Testis (tissue), 2 donors: ENCODE measurements at regions not wholly inside any gene's neighbourhood (a gene's known extent, or its start where the extent isn't known, plus 50 kb on each side); places are given as distances from the start of the nearest gene placed in this dataset.

Experiments used
- DNase-seq: peaks from one replicate; pipeline ENCODE4 v3.0.0-alpha.2; 2019
- H3K27ac ChIP-seq, 2 donors: fragments of 200-600 bp; sonication (generic); one replicate each; pipeline ENCODE4 v1.5.1; 2019
- H3K27me3 ChIP-seq: fragments of 200-600 bp; sonication (generic); one replicate; pipeline ENCODE4 v1.5.1; 2019
- H3K36me3 ChIP-seq: fragments of 200-600 bp; sonication (generic); one replicate; pipeline ENCODE4 v1.5.1; 2017; ENCODE audit warnings: low read depth; ENCODE audit errors: missing control alignments
- H3K4me1 ChIP-seq: fragments of 200-600 bp; sonication (generic); one replicate; pipeline ENCODE4 v1.5.1; 2019
- H3K4me3 ChIP-seq, 2 donors: fragments of 200-600 bp; sonication (generic); one replicate each; pipeline ENCODE4 v1.5.1; 2017 to 2019
- H3K9me3 ChIP-seq: fragments of 200-600 bp; sonication (generic); one replicate; pipeline ENCODE4 v1.5.1; 2017
- POLR2A ChIP-seq: fragments of 450-650 bp; IDR thresholded peaks from one replicate; pipeline ENCODE4 v1.6.1; 2017; ENCODE audit warnings: antibody characterized with exemption, mild to moderate bottlenecking, moderate library complexity
- WGBS, 2 donors: methylation state at CpG; one replicate each; pipeline ENCODE4 v1.1.5; 2018; 5-methylcytosine and 5-hydroxymethylcytosine counted together
- intact Hi-C: fragments of 100-400 bp; cut with DNase I; formaldehyde crosslinking; loops from one replicate; pipeline ENCODE4 v1.15.1; 2023; ENCODE audit warnings: low total_unique reads
- TF ChIP-seq, protein P1 (sequence below), 3 experiments: fragments of 450-650 bp in 2 of 3; fragments of 200-600 bp in 1 of 3; sonication (generic) in 1 of 3; IDR thresholded peaks; one replicate each; pipeline ENCODE4 v1.5.1; 2016 to 2019; ENCODE audit warnings: antibody characterized with exemption in 3 of 3, mild to moderate bottlenecking in 2 of 3, moderate library complexity in 1 of 3

DNA sequence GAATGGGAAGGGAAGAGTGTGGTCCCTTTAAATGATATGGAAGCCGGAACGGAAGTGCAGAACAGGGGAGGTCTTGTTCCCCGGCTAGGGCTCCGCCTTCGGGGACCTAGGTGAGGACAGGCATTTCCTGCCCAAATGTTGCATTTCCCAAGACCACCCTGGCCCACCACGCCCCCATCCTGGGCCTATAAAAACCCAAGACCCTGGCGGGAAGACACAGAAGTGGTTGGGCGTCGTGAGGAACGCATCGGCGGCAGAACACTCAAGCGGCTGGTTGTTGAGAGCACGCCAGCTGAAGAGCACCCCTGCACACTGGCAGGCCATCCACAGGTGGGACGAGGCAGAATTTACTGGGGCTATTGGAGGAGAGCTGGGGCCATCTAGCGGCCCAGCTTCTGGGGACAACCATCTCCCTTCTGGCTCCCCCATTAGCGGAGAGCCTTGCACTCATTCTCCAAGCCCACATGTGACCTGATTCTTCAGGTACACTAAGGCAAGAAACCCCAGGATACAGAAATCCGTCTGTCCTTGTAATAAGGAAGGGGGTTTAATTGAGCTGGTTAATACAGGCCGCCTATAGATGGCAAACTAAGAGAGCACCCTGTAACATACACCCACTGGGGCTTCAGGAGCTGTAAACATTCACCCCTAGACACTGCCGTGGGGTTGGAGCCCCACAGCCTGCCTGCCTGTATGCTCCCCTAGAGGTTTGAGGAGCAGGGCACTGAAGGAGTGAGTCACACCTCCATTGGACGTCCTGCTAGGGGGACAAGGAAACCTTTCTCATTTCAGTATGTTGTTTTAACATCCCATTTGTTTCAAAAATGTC is 1327.9 kb downstream of the BRINP3 start:
- Histone ChIP-seq H3K36me3 (no peaks in the 10 kb centered on the region), H3K9me3 (no peaks in the 10 kb centered on the region), H3K4me3 (peak overlapping the region; percentile 43 to 46), H3K27me3 (no peaks in the 10 kb centered on the region), H3K4me1 (no peaks in the 10 kb centered on the region), H3K27ac (no peak overlapping the region)
- TF ChIP-seq POLR2A = no peak
- TF ChIP-seq, protein P1, sequence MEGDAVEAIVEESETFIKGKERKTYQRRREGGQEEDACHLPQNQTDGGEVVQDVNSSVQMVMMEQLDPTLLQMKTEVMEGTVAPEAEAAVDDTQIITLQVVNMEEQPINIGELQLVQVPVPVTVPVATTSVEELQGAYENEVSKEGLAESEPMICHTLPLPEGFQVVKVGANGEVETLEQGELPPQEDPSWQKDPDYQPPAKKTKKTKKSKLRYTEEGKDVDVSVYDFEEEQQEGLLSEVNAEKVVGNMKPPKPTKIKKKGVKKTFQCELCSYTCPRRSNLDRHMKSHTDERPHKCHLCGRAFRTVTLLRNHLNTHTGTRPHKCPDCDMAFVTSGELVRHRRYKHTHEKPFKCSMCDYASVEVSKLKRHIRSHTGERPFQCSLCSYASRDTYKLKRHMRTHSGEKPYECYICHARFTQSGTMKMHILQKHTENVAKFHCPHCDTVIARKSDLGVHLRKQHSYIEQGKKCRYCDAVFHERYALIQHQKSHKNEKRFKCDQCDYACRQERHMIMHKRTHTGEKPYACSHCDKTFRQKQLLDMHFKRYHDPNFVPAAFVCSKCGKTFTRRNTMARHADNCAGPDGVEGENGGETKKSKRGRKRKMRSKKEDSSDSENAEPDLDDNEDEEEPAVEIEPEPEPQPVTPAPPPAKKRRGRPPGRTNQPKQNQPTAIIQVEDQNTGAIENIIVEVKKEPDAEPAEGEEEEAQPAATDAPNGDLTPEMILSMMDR (IDR thresholded peaks at IDR 0.05) = no peak
- peak; percentile 65 for DNase-seq
- intact Hi-C loops = no loop called here
- WGBS, 2 donors = 75 to 78% methylated on average over 20 to 21 of the region's 21 CpGs

DNA sequence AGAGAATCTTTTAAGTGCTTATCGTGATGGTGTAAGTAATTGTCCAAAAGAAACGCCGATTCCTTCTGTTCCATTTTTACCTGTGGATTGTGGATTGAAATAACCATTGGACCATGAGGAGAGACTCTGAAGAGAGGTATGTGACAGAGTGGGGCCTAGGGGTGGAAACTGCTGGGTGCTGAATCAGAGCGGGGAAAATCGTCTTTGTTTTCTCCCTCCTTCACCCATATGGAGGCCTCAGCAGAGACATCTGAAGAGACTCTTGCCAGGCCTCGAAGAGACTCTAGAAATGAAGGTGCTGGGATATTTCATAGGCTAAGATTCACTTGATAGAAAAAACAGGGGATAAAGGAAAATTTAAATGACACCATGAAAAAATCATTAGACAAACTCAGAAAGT is 1327.0 kb downstream of the BRINP3 start:
- intact Hi-C loops = no loop called here
- no peak for DNase-seq
- no peaks in the 10 kb centered on the region for H3K27me3 ChIP-seq
- no peaks in the 10 kb centered on the region for H3K4me1 ChIP-seq
- no peaks in the 10 kb centered on the region for H3K9me3 ChIP-seq
- no peak overlapping the region for H3K4me3 ChIP-seq
- H3K27ac ChIP-seq = no peak overlapping the region
- 69 to 72% methylated on average over 6 of the region's 6 CpGs for WGBS, 2 donors
- no peaks in the 10 kb centered on the region for H3K36me3 ChIP-seq
- TF ChIP-seq, protein P1 (IDR thresholded peaks at IDR 0.05) = no peak
- TF ChIP-seq POLR2A = no peak

DNA sequence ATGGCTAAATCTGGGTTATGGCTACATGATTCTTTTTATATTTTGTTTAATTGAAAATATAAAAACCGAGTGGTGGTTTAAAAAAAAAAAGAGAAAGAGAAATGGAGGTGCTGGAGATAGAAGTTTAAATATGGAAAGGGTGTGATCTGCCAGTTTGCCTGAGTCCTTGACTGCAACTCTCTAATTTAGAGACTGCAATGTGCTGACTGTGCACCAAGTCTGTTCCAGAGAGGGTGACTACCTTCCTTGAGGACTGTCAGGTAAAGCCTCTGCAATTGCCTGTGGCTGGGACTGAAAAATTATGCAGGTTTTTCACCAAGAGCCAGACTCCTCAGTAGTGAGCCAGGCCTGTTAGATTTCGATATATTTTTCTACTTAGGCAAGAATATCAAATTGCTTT is 1326.3 kb downstream of the BRINP3 start:
- H3K36me3 ChIP-seq = no peaks in the 10 kb centered on the region
- H3K27ac ChIP-seq = no peak overlapping the region
- intact Hi-C loops = no loop called here
- DNase-seq = no peak
- no peaks in the 10 kb centered on the region for H3K4me1 ChIP-seq
- no peaks in the 10 kb centered on the region for H3K27me3 ChIP-seq
- no peaks in the 10 kb centered on the region for H3K9me3 ChIP-seq
- WGBS, 2 donors = 56 to 66% methylated on average over 2 of the region's 2 CpGs
- no peak overlapping the region for H3K4me3 ChIP-seq
- no peak for TF ChIP-seq POLR2A
- TF ChIP-seq, protein P1 (IDR thresholded peaks at IDR 0.05) = no peak

- no peaks in the 10 kb centered on the region for H3K9me3 ChIP-seq
- H3K4me3 ChIP-seq = no peak overlapping the region
- intact Hi-C loops = no loop called here
- TF ChIP-seq, protein P1 (IDR thresholded peaks at IDR 0.05) = no peak
- no peak for TF ChIP-seq POLR2A
- no peaks in the 10 kb centered on the region for H3K36me3 ChIP-seq
- WGBS, 2 donors = 64 to 74% methylated on average over 1 of the region's 1 CpG
- DNase-seq = no peak
- no peaks in the 10 kb centered on the region for H3K27me3 ChIP-seq
- no peaks in the 10 kb centered on the region for H3K4me1 ChIP-seq
- no peak overlapping the region for H3K27ac ChIP-seq
Measured at GRCh38 chr1:189152685-189153084, 1325.0 kb downstream of the BRINP3 start.

DNA sequence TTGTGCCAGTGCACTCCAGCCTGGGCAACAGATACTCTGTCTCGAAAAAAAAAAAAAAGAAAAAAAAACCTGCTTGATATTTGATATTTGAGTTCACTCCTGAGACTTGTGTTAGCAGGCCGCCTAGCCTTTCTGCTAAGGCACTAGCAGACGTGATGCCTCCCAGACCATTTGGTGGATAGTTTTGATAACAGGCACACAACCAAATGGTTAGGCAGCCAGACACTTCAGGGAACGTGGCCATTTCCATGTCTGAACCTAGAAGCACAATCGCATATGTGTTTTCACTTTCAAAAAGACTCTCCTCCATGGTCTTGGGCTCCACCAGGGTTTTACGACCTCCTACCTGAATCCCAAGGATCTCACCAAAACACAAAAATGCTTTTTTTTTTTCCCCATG is 1319.5 kb downstream of the BRINP3 start:
- no peak overlapping the region for H3K4me3 ChIP-seq
- no peak for TF ChIP-seq POLR2A
- TF ChIP-seq, protein P1 (IDR thresholded peaks at IDR 0.05) = no peak
- no peaks in the 10 kb centered on the region for H3K36me3 ChIP-seq
- 80% methylated on average over 6 of the region's 6 CpGs for WGBS, 2 donors
- DNase-seq = no peak
- no peaks in the 10 kb centered on the region for H3K4me1 ChIP-seq
- H3K27me3 ChIP-seq = no peaks in the 10 kb centered on the region
- no peak overlapping the region for H3K27ac ChIP-seq
- H3K9me3 ChIP-seq = no peaks in the 10 kb centered on the region
- intact Hi-C loops = no loop called here
